ENCODE measurements at regions not wholly inside any gene's neighbourhood (a gene's known extent, or its start where the extent isn't known, plus 50 kb on each side); places are given as distances from the start of the nearest gene placed in this dataset.

DNA sequence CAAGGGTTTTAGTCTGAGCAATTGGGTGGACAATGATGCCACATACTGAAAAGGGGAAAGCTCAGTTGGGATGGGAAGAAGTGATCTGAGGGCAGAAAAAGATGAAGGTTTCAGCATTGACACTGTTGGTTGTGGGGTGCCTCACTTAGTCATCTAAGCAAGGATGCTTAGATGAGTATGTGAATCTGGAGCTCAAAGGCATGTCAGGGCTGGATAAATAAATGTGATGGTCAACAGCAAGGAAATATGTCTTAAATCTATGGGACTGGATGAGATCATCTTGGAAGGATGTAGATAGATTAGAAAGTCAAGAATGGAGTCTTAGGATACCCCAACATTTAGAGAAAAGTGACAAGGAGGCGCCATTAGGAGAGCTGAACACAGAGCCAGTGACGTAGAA, 114.6 kb downstream of the ZBTB18 start:
- no peak for TF ChIP-seq EZH2phosphoT487 (IDR thresholded peaks at IDR 0.05; ENCODE audit: borderline replicate concordance, low read length)
- TF ChIP-seq, protein P1, sequence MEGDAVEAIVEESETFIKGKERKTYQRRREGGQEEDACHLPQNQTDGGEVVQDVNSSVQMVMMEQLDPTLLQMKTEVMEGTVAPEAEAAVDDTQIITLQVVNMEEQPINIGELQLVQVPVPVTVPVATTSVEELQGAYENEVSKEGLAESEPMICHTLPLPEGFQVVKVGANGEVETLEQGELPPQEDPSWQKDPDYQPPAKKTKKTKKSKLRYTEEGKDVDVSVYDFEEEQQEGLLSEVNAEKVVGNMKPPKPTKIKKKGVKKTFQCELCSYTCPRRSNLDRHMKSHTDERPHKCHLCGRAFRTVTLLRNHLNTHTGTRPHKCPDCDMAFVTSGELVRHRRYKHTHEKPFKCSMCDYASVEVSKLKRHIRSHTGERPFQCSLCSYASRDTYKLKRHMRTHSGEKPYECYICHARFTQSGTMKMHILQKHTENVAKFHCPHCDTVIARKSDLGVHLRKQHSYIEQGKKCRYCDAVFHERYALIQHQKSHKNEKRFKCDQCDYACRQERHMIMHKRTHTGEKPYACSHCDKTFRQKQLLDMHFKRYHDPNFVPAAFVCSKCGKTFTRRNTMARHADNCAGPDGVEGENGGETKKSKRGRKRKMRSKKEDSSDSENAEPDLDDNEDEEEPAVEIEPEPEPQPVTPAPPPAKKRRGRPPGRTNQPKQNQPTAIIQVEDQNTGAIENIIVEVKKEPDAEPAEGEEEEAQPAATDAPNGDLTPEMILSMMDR (conservative IDR thresholded peaks at IDR 0.05; ENCODE audit: low read depth, low read length), result no peak
- TF ChIP-seq EZH2 (IDR thresholded peaks at IDR 0.05; ENCODE audit: low read length, unreplicated experiment), result no peak

Data from PC-3 (cell line).